Body of pancreas (tissue), 4 donors: ENCODE measurements at regions not wholly inside any gene's neighbourhood (a gene's known extent, or its start where the extent isn't known, plus 50 kb on each side); places are given as distances from the start of the nearest gene placed in this dataset.

Experiments
- ATAC-seq: fragments of 150-250 bp; one replicate; pipeline ENCODE4 v1.9.1; 2016
- DNase-seq, 4 donors: peaks; one replicate each; pipeline ENCODE4 v3.0.0-alpha.2; 2019
- H3K27ac ChIP-seq, 4 donors: fragments of 200-600 bp; sonication (generic); 1 replicate in 3 of 4; 2 replicates in 1 of 4; pipeline versions ENCODE4 v1.5.1 to v1.6.1; 2016 to 2019; ENCODE audit warnings: mild to moderate bottlenecking in 1 of 4, mixed read lengths in 1 of 4, moderate library complexity in 1 of 4
- H3K27me3 ChIP-seq, 2 donors: fragments of 200-600 bp; sonication (generic); one replicate each; pipeline ENCODE4 v1.6.0; 2016; ENCODE audit warnings: mild to moderate bottlenecking in 1 of 2
- H3K36me3 ChIP-seq, 2 donors: fragments of 200-600 bp; sonication (generic); replicated peaks in 1 of 2; 2 replicates each; pipeline ENCODE4 v1.5.1; 2016; ENCODE audit warnings: low read depth in 2 of 2; ENCODE audit not compliant: insufficient read depth in 1 of 2
- H3K4me1 ChIP-seq: fragments of 200-600 bp; sonication (generic); one replicate; pipeline ENCODE4 v1.6.0; 2016
- H3K4me3 ChIP-seq, 2 donors: fragments of 200-600 bp; sonication (generic); 1 replicate in 1 of 2; 2 replicates in 1 of 2; pipeline ENCODE4 v1.5.1; 2016 to 2019
- H3K9me3 ChIP-seq, 3 donors: fragments of 200-600 bp; sonication (generic); 1 replicate in 2 of 3; 2 replicates in 1 of 3; pipeline ENCODE4 v1.5.1; 2016
- CTCF ChIP-seq, 7 experiments: fragments of 450-650 bp in 4 of 7; fragments of 200-600 bp in 3 of 7; sonication (generic) in 3 of 7; IDR thresholded peaks; one replicate each; pipeline ENCODE4 v1.5.1; 2016 to 2019; ENCODE audit warnings: antibody characterized with exemption in 7 of 7
- POLR2A ChIP-seq, 3 donors: fragments of 450-650 bp; IDR thresholded peaks; one replicate each; pipeline ENCODE4 v1.6.1; 2016; ENCODE audit warnings: antibody characterized with exemption in 3 of 3, mild to moderate bottlenecking in 2 of 3
- WGBS, 2 donors: methylation state at CpG; one replicate each; pipeline ENCODE4 v1.1.5; 2017; 5-methylcytosine and 5-hydroxymethylcytosine counted together
- intact Hi-C: fragments of 100-400 bp; cut with DNase I; formaldehyde crosslinking; loops from one replicate; pipeline ENCODE4 v1.15.1; 2023

DNA sequence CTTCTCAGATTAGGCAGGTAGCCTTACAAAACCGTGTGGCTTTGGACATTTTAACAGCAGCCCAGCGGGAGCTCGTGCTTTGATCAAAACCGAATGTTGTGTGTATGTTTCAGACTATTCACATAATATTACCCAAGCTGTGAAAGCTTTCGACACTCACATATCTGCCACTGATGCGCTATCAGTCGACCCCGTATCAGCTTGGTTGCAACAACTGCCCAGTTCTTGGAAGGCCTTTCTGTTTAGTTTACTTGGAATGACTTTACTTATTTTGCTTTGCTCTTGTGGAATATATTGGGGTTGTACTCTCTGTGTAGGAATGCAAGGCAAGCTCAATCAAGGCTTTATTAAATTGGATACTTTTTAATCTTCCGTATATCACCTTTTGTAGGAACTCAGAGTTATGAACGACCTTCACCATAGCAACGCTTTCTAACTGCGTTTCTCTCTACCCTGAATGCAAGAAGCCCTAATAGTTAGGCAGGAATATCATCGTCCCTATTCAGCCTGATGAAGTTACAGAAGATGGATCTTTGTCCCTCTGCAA, 107.5 kb downstream of the GLUD2 start:
- Histone ChIP-seq H3K4me3 (no peak overlapping the region), H3K9me3 (no peaks in the 10 kb centered on the region), H3K27ac (no peak overlapping the region), H3K4me1 (no peaks in the 10 kb centered on the region), H3K36me3 (no peaks in the 10 kb centered on the region), H3K27me3 (no peaks in the 10 kb centered on the region)
- 78 to 81% methylated on average over 10 to 13 of the region's 13 CpGs for WGBS, 2 donors
- TF ChIP-seq POLR2A (IDR thresholded peaks at IDR 0.05) (no peak), CTCF (IDR thresholded peaks at IDR 0.05) (no peak)
- DNase-seq: no peak
- no peak for ATAC-seq
- intact Hi-C loops: no loop called here

DNA sequence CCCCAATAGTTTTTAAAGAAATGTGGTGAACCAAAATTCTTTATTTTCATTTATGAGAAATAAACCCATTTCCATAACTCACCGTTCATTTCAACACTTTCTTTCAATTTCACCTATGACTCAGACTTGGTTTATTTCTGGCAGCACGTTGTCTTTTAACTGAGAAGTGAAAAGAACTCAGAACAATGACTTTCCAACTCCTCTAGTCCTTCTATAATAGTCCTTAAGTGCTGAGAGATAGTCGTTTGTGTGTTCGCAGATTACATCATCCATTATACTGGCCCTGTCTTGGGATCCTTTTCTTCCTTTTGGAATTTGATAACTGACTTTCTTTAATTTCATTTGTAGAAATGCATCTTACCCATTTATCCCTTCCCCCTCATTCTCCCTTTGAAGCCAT, 113.6 kb downstream of the GLUD2 start:
- no peak for DNase-seq
- no peaks in the 10 kb centered on the region for H3K27me3 ChIP-seq
- 36 to 65% methylated on average over 3 to 4 of the region's 4 CpGs for WGBS, 2 donors
- no peak overlapping the region for H3K4me3 ChIP-seq
- no peaks in the 10 kb centered on the region for H3K9me3 ChIP-seq
- ATAC-seq: no peak
- H3K27ac ChIP-seq: no peak overlapping the region
- H3K4me1 ChIP-seq: no peaks in the 10 kb centered on the region
- no peaks in the 10 kb centered on the region for H3K36me3 ChIP-seq
- intact Hi-C loops: no loop called here
- TF ChIP-seq POLR2A (IDR thresholded peaks at IDR 0.05): no peak
- no peak for TF ChIP-seq CTCF (IDR thresholded peaks at IDR 0.05)

- WGBS, 2 donors: 29 to 47% methylated on average over 4 of the region's 4 CpGs
- H3K4me3 ChIP-seq: no peak overlapping the region
- DNase-seq (no peak), ATAC-seq (no peak)
- intact Hi-C loops: no loop called here
- H3K27me3 ChIP-seq: no peaks in the 10 kb centered on the region
- no peaks in the 10 kb centered on the region for H3K9me3 ChIP-seq
- H3K36me3 ChIP-seq: no peaks in the 10 kb centered on the region
- no peak for TF ChIP-seq POLR2A (IDR thresholded peaks at IDR 0.05)
- no peak for TF ChIP-seq CTCF (IDR thresholded peaks at IDR 0.05)
- H3K4me1 ChIP-seq: no peaks in the 10 kb centered on the region
- no peak overlapping the region for H3K27ac ChIP-seq
These were observed 114.1 kb downstream of the GLUD2 start for GRCh38 chrX:121161501-121161933.

DNA sequence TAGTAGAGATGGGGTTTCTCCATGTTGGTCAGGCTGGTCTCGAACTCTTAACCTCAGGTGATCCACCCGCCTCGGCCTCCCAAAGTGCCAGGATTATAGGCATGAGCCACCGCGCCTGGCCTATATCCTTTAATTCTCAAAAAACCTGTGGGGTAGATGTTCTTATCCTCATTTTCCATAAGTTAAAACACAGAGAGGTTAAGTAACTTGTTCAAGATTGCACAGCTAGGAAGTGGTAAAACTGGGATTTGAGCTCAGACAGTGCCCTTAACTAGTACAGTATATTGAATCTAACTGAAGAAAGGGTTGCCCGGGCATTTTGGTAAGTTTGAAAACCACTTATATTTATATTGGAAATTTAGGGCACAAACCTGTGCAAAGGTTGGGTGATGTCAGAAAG, 116.0 kb downstream of the GLUD2 start:
- TF ChIP-seq POLR2A (IDR thresholded peaks at IDR 0.05) (no peak), CTCF (IDR thresholded peaks at IDR 0.05) (no peak)
- no peaks in the 10 kb centered on the region for H3K36me3 ChIP-seq
- H3K9me3 ChIP-seq: no peaks in the 10 kb centered on the region
- 94 to 100% methylated on average over 3 to 6 of the region's 6 CpGs for WGBS, 2 donors
- H3K4me3 ChIP-seq: no peak overlapping the region
- no peak overlapping the region for H3K27ac ChIP-seq
- ATAC-seq: no peak
- no peaks in the 10 kb centered on the region for H3K27me3 ChIP-seq
- intact Hi-C loops: no loop called here
- no peaks in the 10 kb centered on the region for H3K4me1 ChIP-seq
- DNase-seq: no peak

DNA sequence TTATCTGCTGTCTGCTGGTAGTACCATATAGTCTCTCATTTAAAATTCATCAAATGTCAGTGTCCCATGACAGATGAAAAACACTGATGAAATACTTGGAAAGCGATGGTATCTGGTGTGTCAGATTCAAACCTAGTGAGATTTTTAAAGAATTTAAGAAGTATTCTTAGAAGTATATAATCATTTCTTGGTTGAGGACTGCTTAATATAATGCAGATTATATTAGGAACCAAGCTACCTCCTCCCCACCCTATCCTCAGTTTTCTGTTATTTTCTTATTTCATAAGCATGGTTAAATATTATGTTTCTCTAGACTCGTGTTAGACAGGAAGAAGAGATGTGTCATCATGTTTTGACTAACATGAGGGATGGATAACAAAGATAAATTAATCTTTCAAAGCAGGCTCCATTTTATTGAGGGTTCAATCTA, 118.5 kb downstream of the GLUD2 start:
- no peaks in the 10 kb centered on the region for H3K27me3 ChIP-seq
- DNase-seq: no peak
- TF ChIP-seq CTCF (IDR thresholded peaks at IDR 0.05) (no peak), POLR2A (IDR thresholded peaks at IDR 0.05) (no peak)
- no peak for ATAC-seq
- H3K9me3 ChIP-seq: no peaks in the 10 kb centered on the region
- intact Hi-C loops: no loop called here
- no peak overlapping the region for H3K4me3 ChIP-seq
- no peaks in the 10 kb centered on the region for H3K4me1 ChIP-seq
- no peaks in the 10 kb centered on the region for H3K36me3 ChIP-seq
- no peak overlapping the region for H3K27ac ChIP-seq
- 61 to 65% methylated on average over 2 of the region's 2 CpGs for WGBS, 2 donors
